Body of pancreas (tissue), 4 donors: ENCODE measurements at regions not wholly inside any gene's neighbourhood (a gene's known extent, or its start where the extent isn't known, plus 50 kb on each side); places are given as distances from the start of the nearest gene placed in this dataset.

ENCODE experiments used
- ATAC-seq: fragments of 150-250 bp; one replicate; pipeline ENCODE4 v1.9.1; 2016
- DNase-seq, 4 donors: peaks; one replicate each; pipeline ENCODE4 v3.0.0-alpha.2; 2019
- H3K27ac ChIP-seq, 4 donors: fragments of 200-600 bp; sonication (generic); 1 replicate in 3 of 4; 2 replicates in 1 of 4; pipeline versions ENCODE4 v1.5.1 to v1.6.1; 2016 to 2019; ENCODE audit warnings: mild to moderate bottlenecking in 1 of 4, mixed read lengths in 1 of 4, moderate library complexity in 1 of 4
- H3K27me3 ChIP-seq, 2 donors: fragments of 200-600 bp; sonication (generic); one replicate each; pipeline ENCODE4 v1.6.0; 2016; ENCODE audit warnings: mild to moderate bottlenecking in 1 of 2
- H3K36me3 ChIP-seq, 2 donors: fragments of 200-600 bp; sonication (generic); replicated peaks in 1 of 2; 2 replicates each; pipeline ENCODE4 v1.5.1; 2016; ENCODE audit warnings: low read depth in 2 of 2; ENCODE audit not compliant: insufficient read depth in 1 of 2
- H3K4me1 ChIP-seq: fragments of 200-600 bp; sonication (generic); one replicate; pipeline ENCODE4 v1.6.0; 2016
- H3K4me3 ChIP-seq, 2 donors: fragments of 200-600 bp; sonication (generic); 1 replicate in 1 of 2; 2 replicates in 1 of 2; pipeline ENCODE4 v1.5.1; 2016 to 2019
- H3K9me3 ChIP-seq, 3 donors: fragments of 200-600 bp; sonication (generic); 1 replicate in 2 of 3; 2 replicates in 1 of 3; pipeline ENCODE4 v1.5.1; 2016
- CTCF ChIP-seq, 7 experiments: fragments of 450-650 bp in 4 of 7; fragments of 200-600 bp in 3 of 7; sonication (generic) in 3 of 7; IDR thresholded peaks; one replicate each; pipeline ENCODE4 v1.5.1; 2016 to 2019; ENCODE audit warnings: antibody characterized with exemption in 7 of 7
- POLR2A ChIP-seq, 3 donors: fragments of 450-650 bp; IDR thresholded peaks; one replicate each; pipeline ENCODE4 v1.6.1; 2016; ENCODE audit warnings: antibody characterized with exemption in 3 of 3, mild to moderate bottlenecking in 2 of 3
- WGBS, 2 donors: methylation state at CpG; one replicate each; pipeline ENCODE4 v1.1.5; 2017; 5-methylcytosine and 5-hydroxymethylcytosine counted together
- intact Hi-C: fragments of 100-400 bp; cut with DNase I; formaldehyde crosslinking; loops from one replicate; pipeline ENCODE4 v1.15.1; 2023

- WGBS, 2 donors = 25 to 30% methylated on average over 8 to 9 of the region's 9 CpGs
- H3K4me3 ChIP-seq = no peak overlapping the region
- intact Hi-C loops = no loop called here
- H3K36me3 ChIP-seq = no peaks in the 10 kb centered on the region
- no peak overlapping the region for H3K27ac ChIP-seq
- TF ChIP-seq POLR2A (IDR thresholded peaks at IDR 0.05) (no peak), CTCF (IDR thresholded peaks at IDR 0.05) (peak; percentile 19 to 56 (median 47))
- DNase-seq = peak in 2 of 4 donors; percentile 22 to 50
- no peak for ATAC-seq
- H3K9me3 ChIP-seq = no peaks in the 10 kb centered on the region
- no peaks in the 10 kb centered on the region for H3K27me3 ChIP-seq
- H3K4me1 ChIP-seq = no peaks in the 10 kb centered on the region
Observed at GRCh38 chr20:60851826-60852704, 400.0 kb upstream of the CDH4 start.

- Histone ChIP-seq H3K27ac (no peak overlapping the region), H3K4me3 (no peak overlapping the region), H3K9me3 (no peaks in the 10 kb centered on the region), H3K36me3 (no peaks in the 10 kb centered on the region), H3K4me1 (no peaks in the 10 kb centered on the region), H3K27me3 (no peaks in the 10 kb centered on the region)
- no peak for ATAC-seq
- TF ChIP-seq POLR2A (IDR thresholded peaks at IDR 0.05) (no peak), CTCF (IDR thresholded peaks at IDR 0.05) (no peak)
- no peak for DNase-seq
- WGBS, 2 donors = 66 to 70% methylated on average over 6 of the region's 6 CpGs
- intact Hi-C loops = no loop called here
Observed at GRCh38 chr20:60857708-60858107, 394.4 kb upstream of the CDH4 start.

GRCh38 chr20:60862601-60863000 lies 389.5 kb upstream of the CDH4 start:
- 51 to 64% methylated on average over 5 of the region's 5 CpGs for WGBS, 2 donors
- Histone ChIP-seq H3K27me3 (no peaks in the 10 kb centered on the region), H3K27ac (no peak overlapping the region), H3K36me3 (no peaks in the 10 kb centered on the region), H3K4me1 (no peaks in the 10 kb centered on the region), H3K4me3 (no peak overlapping the region), H3K9me3 (no peaks in the 10 kb centered on the region)
- TF ChIP-seq CTCF (IDR thresholded peaks at IDR 0.05) = no peak
- no peak for TF ChIP-seq POLR2A (IDR thresholded peaks at IDR 0.05)
- peak in 2 of 4 donors; percentile 16 to 38 for DNase-seq
- ATAC-seq = no peak
- intact Hi-C loops = no loop called here

GRCh38 chr20:60863548-60863947 lies 388.5 kb upstream of the CDH4 start:
- Histone ChIP-seq H3K27ac (no peak overlapping the region), H3K27me3 (no peaks in the 10 kb centered on the region), H3K9me3 (no peaks in the 10 kb centered on the region), H3K4me1 (no peaks in the 10 kb centered on the region), H3K36me3 (no peaks in the 10 kb centered on the region), H3K4me3 (no peak overlapping the region)
- intact Hi-C loops = no loop called here
- TF ChIP-seq CTCF (IDR thresholded peaks at IDR 0.05) = no peak
- TF ChIP-seq POLR2A (IDR thresholded peaks at IDR 0.05) = no peak
- 85 to 90% methylated on average over 3 of the region's 3 CpGs for WGBS, 2 donors
- ATAC-seq (no peak), DNase-seq (no peak)

GRCh38 chr20:60867589-60867988 lies 384.5 kb upstream of the CDH4 start:
- 10 to 17% methylated on average over 3 of the region's 3 CpGs for WGBS, 2 donors
- peak; percentile 15 to 59 (median 44) for DNase-seq
- H3K4me3 ChIP-seq = no peak overlapping the region
- H3K4me1 ChIP-seq = peaks cover 6% of the 10 kb centered on the region
- no peaks in the 10 kb centered on the region for H3K9me3 ChIP-seq
- no peaks in the 10 kb centered on the region for H3K27me3 ChIP-seq
- intact Hi-C loops = no loop called here
- no peak overlapping the region for H3K27ac ChIP-seq
- no peaks in the 10 kb centered on the region for H3K36me3 ChIP-seq
- TF ChIP-seq CTCF (IDR thresholded peaks at IDR 0.05) (no peak), POLR2A (IDR thresholded peaks at IDR 0.05) (no peak)
- no peak for ATAC-seq
